Midbrain (tissue), 1 donor: ENCODE measurements at regions not wholly inside any gene's neighbourhood (a gene's known extent, or its start where the extent isn't known, plus 50 kb on each side); places are given as distances from the start of the nearest gene placed in this dataset.
"Not testable (repeated sequence)": the region's sequence is repeated elsewhere in the genome, so short reads cannot be mapped to it uniquely, and the experiment has no call there.

ENCODE experiments used
- DNase-seq: peaks from one replicate; lab custom pipeline; 2025; lab: John Stamatoyannopoulos, UW

DNA sequence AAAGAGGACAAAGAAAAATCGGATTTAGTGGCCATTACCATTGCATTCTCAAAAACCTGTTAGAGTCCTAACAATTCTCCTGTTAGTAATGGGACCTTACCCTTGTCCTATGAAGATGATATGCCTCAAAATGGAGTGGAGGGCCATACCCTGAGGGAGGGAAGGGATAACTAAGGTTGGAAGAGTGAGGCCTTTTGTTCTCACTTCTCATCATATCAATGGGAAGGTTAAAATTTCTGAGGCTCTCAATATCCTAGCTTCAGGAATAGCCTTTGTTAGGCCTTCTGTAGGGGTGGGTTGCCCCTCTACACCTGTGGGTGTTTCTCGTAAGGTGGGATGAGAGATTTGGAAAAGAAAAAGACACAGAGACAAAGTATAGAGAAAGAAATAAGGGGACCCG is 109.4 kb upstream of the SGIP1 start:
- DNase-seq, result not testable (repeated sequence)

DNA sequence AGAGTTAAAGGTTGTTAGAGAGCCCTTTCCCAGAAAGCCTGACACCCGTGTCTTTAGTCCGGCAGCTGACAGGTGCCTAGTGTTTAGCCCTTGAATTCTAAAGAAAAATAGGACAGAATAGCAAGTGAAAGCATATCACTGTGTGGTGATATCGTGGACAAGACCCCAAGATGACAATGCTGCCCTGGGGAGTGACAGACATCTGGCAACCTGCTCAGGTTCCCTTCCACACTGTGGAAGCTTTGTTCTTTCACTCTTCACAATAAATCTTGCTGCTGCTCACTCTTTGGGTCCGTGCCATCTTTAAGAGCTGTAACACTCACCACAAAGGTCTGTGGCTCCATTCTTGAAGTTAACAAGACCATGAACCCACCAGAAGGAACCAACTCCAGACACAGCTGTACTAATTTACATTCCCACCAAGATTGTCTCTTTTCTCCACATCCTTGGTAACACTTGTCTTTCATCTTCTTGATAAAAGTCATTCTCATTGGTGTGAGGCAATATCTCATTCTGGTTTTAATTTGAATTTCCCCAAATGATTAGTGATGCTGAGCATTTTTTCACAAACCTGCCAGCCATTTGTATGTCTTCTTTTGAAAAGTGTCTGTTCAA is 107.6 kb upstream of the SGIP1 start:
- DNase-seq, result no peak

DNA sequence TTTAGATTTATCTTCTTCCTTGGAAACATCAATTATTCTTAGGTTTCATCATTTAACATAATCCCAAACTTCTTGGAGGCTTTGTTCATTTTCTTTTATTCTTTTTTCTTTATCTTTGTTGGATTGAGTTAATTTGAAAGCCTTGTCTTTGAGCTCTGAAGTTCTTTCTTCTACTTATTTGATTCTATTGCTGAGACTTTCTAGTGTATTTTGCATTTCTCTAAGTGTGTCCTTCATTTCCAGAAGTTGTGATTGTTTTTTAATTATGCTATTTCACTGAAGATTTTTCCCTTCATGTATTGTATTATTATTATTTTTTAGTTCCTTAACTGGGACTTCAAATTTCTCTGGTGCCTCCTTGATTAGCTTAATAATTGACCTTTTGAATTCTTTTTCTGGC is 103.1 kb upstream of the SGIP1 start:
- not testable (repeated sequence) for DNase-seq

- no peak for DNase-seq
Observed at GRCh38 chr1:66431999-66432398, 102.0 kb upstream of the SGIP1 start.

DNA sequence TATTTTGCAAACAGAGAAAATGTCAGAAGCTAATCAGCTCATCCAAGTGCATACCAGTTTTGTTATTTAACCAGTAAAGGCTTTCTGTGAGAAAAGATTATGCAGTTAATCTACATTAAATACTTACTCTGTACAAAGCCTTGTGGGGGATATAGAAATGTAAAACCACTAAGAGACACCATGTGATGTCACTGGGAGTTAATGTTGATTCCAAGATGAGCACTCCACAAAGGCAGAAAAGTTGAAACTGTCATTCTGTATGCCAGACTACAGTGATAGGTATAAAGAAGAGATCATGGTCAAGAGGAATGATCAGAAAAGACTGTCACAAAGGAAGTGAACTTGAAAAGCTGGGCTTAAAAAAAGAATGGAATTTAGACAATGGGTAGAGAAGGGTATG is 100.3 kb upstream of the SGIP1 start:
- no peak for DNase-seq

DNA sequence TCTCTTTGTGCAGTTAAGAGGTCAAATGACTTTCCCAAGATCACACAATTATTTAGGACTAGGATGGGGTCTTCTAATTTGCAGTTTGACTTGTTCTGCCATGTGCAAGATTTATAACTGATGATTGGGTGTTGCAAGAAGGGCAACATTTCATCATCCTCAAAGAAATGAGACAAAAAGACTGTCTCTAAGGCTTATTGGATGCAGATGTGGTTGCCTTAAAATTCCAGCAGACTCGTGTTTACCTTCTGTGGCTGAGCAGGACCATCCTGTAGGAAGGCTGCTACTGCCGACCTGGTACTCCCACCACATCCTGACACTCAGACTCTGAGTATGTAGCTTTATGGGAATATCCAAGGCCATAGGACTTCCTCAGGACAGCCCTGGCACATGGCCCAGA is 99.9 kb upstream of the SGIP1 start:
- no peak for DNase-seq

DNA sequence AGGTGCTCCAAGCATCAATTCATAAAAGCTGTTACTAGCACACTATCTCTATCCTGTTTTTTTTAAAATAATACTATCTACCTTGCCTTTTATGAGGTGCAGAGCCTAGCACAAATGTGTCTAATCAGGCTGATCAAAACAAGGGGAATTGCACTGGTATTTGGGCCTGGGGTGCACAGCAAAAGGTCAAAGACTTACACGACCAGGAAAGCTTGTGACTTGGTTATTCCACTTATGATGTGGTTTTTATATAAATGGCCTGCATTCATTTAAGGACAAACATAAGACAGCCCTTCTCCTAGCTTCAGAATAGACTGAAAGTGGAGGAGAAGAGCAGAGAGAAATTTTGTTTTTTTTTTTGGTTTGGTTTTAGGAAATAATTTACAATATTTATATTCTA is 98.4 kb upstream of the SGIP1 start:
- no peak for DNase-seq

GRCh38 chr1:66436378-66437135 is 97.4 kb upstream of the SGIP1 start:
- no peak for DNase-seq

GRCh38 chr1:66437136-66437401 is 96.9 kb upstream of the SGIP1 start:
- DNase-seq, result no peak

- no peak for DNase-seq
Observed at GRCh38 chr1:66438062-66438461, 95.9 kb upstream of the SGIP1 start.

- no peak for DNase-seq
Observed at GRCh38 chr1:66438501-66438900, 95.5 kb upstream of the SGIP1 start.

- DNase-seq, result no peak
Observed at GRCh38 chr1:66439031-66439740, 94.8 kb upstream of the SGIP1 start.

DNA sequence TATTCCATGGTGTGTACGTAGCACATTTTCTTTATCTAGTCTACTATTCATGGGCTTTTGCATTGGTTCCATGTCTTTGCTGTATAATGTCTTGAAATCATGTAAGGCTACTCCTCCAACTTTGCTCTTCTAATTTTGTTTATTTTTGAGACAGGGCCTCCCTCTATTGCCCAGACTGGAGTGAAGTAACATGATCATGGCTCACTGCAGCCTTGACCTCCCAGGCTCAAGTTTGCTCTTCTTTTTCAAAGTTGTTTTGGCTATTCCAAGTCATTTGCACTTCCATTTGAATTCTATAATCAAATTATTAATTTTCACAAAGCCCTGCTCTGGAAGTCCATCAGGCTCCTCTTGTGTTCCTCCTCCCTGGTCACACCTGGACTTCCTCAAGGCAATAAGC is 90.2 kb upstream of the SGIP1 start:
- no peak for DNase-seq

DNA sequence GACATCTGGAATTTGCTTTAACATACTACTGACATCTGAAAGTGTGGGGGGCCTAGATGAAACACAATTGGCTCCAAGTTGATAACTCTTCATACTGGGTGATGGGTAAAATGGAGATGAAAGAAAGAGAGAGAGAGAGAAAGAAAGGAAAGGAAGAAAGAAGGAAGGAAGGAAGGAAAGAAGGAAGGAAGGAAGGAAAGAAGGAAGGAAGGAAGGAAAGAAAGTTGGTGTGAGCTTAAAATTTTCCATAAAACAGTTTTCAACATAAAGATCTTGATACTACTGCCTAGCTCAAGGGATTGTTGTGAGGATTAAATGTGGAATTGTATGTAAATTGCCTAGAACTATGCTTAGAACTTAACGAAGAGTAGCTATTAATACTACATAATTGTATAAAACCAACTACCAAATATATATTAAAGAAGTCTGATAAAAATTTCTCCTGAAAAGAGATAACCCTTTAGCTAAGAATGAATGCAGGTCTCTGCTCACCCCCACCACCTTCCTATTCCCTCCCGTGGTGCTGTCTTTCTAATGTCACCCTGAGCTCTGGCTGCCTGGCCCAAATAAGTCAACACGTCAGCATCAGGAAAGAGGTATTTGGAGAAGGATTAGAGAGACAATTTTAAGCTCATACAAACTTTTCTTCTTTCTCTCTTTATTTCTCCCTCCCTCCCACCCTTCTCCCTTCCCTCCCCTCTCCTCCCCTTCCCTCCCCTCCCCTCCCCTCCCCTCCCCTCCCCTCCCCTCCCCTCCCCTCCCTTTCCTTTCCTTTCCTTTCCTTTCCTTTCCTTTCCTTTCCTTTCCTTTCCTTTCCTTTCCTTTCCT is 89.3 kb upstream of the SGIP1 start:
- no peak for DNase-seq

DNA sequence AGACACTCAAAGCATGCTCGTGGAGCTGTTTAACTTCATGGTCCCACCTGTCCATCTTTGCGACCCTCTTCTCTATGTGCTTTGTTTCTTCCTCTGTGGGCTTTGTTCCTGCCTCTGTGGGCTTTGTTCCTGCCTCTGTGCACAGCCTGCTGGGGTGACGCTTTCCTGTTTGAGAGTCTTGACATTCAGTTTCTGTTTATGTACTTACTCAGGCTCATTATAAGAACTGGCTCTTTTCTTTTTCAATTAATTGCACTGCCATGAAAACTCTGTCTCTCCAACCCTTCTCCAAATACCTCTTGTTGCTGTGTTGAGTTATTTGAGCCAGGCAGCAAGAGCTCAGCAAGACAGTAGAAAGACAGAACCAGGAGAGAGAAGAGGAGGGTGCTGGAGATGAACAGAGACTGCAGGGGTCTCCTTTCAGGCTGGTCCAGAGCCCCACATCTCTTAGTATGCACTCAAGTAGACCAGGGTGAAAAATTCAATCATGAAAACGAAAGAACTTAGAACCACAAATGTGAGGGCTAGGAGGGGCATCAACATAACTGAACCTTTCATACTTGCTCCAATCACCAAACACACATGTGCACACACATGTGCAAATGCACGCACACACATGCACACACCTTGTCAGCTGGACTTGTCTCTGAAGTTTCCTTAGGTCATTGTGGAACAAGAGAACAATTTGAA is 88.3 kb upstream of the SGIP1 start:
- DNase-seq, result peak; percentile 22

DNA sequence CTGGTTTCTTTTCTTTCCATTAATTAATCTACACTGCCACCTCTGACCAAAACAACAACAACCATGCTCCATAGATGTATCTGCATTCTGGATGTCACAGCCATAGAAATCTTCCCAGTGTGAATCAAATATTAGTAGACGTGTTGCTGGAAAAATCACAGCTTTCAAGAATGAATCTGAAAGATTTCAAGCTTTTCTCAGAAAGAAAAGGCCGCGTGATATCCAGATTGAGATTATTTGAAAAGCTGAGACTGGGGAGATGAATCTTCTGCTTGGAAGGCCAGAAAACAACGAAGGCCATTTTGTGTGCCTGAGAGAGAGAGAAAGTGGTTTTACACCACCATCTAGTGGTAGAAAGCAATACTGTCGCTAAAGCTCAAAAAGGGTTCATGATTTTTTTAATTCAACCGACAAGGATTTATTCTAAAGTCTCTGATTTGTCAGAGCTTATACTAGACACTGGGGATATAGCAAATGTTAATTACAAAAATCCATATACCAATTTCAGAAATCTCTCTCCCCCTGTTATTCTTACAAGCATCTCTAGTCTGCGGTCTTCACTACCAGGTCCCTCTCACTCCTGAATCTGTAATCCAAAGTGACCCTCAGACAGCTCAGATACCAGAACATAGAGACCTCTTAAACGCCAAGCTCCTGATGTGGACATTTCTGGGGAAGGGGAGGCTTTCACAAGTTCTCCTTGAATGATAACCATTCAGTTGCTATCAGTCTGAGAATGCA is 87.5 kb upstream of the SGIP1 start:
- peak; percentile 85 for DNase-seq

- DNase-seq, result no peak
Observed at GRCh38 chr1:66450043-66450514, 83.9 kb upstream of the SGIP1 start.

- DNase-seq, result no peak
Observed at GRCh38 chr1:66450847-66451246, 83.1 kb upstream of the SGIP1 start.

GRCh38 chr1:66452162-66452561 is 81.8 kb upstream of the SGIP1 start:
- DNase-seq, result no peak

DNA sequence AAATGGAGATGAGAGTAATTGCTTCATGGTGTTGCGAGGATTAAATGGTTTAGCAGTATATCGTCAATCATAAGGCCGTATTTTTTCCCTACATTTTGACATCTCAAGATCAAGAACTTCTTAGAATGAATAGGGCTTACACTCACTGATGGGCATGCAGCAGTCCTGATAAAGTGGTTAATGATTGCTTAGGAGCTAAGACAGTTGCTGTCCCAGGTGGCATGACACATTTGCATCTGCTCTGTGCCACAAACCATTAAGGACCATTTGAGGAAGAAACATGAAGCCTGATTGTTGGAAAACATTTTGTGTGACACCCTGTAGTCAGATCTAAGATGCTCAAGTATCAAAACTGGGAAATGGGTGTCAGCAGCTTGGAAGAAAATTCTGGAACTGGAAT is 81.0 kb upstream of the SGIP1 start:
- DNase-seq, result no peak

DNA sequence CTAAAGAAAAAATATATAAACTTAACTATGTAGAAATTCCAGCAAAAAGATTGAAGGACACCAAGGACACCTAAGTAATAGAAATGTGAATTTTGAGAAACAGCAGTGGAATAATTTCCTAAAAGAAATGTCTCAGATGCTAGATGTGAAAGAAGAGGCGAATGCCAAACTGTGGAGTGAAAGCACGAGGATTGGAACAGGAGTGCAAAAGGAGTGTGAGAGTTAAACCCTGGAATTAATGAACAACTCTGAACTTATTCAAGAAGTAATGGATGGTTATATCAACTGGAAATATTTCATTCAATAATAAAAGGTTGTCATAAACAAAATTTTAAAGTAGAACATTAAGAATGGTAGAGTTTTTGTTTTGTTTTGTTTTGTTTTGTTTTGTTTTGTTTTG is 78.5 kb upstream of the SGIP1 start:
- no peak for DNase-seq
